HCT116 (cell line): ENCODE measurements at regions not wholly inside any gene's neighbourhood (a gene's known extent, or its start where the extent isn't known, plus 50 kb on each side); places are given as distances from the start of the nearest gene placed in this dataset.
"Not testable (repeated sequence)": the region's sequence is repeated elsewhere in the genome, so short reads cannot be mapped to it uniquely, and the experiment has no call there.

Experiments
- CTCF ChIP-seq, 3 experiments: fragments of 200-600 bp in 1 of 3; sonication (generic) in 1 of 3; IDR thresholded peaks in 2 of 3; conservative IDR thresholded peaks in 1 of 3; 2 replicates each; pipeline ENCODE4 v1.5.1; 2012 to 2017; ENCODE audit warnings: low read depth in 2 of 3, low read length in 2 of 3, antibody characterized with exemption in 1 of 3, borderline replicate concordance in 1 of 3, control low read depth in 1 of 3, mild to moderate bottlenecking in 1 of 3, mixed read lengths in 1 of 3, mixed run types in 1 of 3, moderate library complexity in 1 of 3; ENCODE audit not compliant: insufficient read depth in 1 of 3
- RAD21 ChIP-seq: IDR thresholded peaks from 2 replicates; pipeline ENCODE4 v1.6.1; 2012; ENCODE audit warnings: low read depth, mild to moderate bottlenecking
- SP1 ChIP-seq: IDR thresholded peaks from 2 replicates; pipeline ENCODE4 v1.6.1; 2012; ENCODE audit warnings: low read depth
- ZFX ChIP-seq: fragments of 450-650 bp; IDR thresholded peaks from 2 replicates; pipeline ENCODE4 v1.6.1; 2017

GRCh38 chr16:29248940-29249318, 157.6 kb downstream of the NPIPB11 start:
- TF ChIP-seq CTCF (IDR thresholded peaks at IDR 0.05 in 2 of 3, conservative IDR thresholded peaks at IDR 0.05 in 1 of 3; ENCODE audit: borderline replicate concordance in 1 of 3, insufficient read depth in 1 of 3, low read depth in 2 of 3, low read length in 2 of 3); SP1; RAD21; ZFX: not testable (repeated sequence)
